ENCODE measurements at regions not wholly inside any gene's neighbourhood (a gene's known extent, or its start where the extent isn't known, plus 50 kb on each side); places are given as distances from the start of the nearest gene placed in this dataset.

GRCh38 chr11:11082646-11083045 is 224.8 kb upstream of the ZBED5 start:
- no peaks in the 10 kb centered on the region for H3K27me3 Mint-ChIP-seq (ENCODE audit: low read depth)
- CTCF ChIA-PET, result no interaction called here

GRCh38 chr11:11081776-11082175 is 223.9 kb upstream of the ZBED5 start:
- H3K27ac Mint-ChIP-seq, result no peak overlapping the region
- CTCF ChIA-PET, result interaction anchor here (0.6 kb wide), 1 partner anchor 413 kb away, joined by 4 read pairs; no protein-coding TSS in a partner anchor
- H3K36me3 Mint-ChIP-seq (ENCODE audit: low read depth), result no peaks in the 10 kb centered on the region
- H3K9me3 Mint-ChIP-seq, result no peaks in the 10 kb centered on the region
- H3K4me1 Mint-ChIP-seq (ENCODE audit: low read depth), result peaks cover 7% of the 10 kb centered on the region
- H3K27me3 Mint-ChIP-seq (ENCODE audit: low read depth), result no peaks in the 10 kb centered on the region
- H3K4me3 Mint-ChIP-seq, result no peak overlapping the region
- no peak for DNase-seq
- intact Hi-C loops (cut with micrococcal nuclease), result no loop called here

More at GRCh38 chr11:11082646-11083045, 224.8 kb upstream of the ZBED5 start:
- H3K4me1 Mint-ChIP-seq (ENCODE audit: low read depth), result no peaks in the 10 kb centered on the region
- DNase-seq, result no peak
- intact Hi-C loops (cut with micrococcal nuclease), result no loop called here
- H3K36me3 Mint-ChIP-seq (ENCODE audit: low read depth), result no peaks in the 10 kb centered on the region
- no peak overlapping the region for H3K27ac Mint-ChIP-seq
- no peaks in the 10 kb centered on the region for H3K9me3 Mint-ChIP-seq
- H3K4me3 Mint-ChIP-seq, result no peak overlapping the region

DNA sequence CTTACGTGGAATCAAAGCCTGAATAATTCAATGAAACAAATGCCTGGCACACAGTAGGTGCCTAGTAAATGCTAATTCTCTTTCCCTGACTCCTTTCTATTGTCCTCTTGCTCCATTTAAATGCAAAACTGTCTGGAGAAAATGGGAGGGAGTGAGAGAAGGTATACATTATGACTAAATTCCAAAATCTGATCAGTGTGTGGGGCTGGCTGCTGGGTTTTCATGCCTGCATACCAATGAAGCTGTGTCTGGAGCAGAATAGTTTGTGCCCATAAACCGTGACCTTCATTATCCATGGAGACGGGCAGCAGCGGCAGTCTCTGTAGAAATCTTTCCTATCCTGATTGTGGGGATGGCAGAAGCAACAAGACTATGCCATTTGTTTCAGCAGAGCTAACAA is 223.4 kb upstream of the ZBED5 start:
- no peak for DNase-seq
- Mint-ChIP-seq H3K4me3 (no peak overlapping the region), H3K4me1 (ENCODE audit: low read depth) (peaks cover 9% of the 10 kb centered on the region), H3K36me3 (ENCODE audit: low read depth) (no peaks in the 10 kb centered on the region), H3K9me3 (no peaks in the 10 kb centered on the region), H3K27ac (no peak overlapping the region), H3K27me3 (ENCODE audit: low read depth) (no peaks in the 10 kb centered on the region)
- CTCF ChIA-PET, result no interaction called here
- intact Hi-C loops (cut with micrococcal nuclease), result no loop called here

DNA sequence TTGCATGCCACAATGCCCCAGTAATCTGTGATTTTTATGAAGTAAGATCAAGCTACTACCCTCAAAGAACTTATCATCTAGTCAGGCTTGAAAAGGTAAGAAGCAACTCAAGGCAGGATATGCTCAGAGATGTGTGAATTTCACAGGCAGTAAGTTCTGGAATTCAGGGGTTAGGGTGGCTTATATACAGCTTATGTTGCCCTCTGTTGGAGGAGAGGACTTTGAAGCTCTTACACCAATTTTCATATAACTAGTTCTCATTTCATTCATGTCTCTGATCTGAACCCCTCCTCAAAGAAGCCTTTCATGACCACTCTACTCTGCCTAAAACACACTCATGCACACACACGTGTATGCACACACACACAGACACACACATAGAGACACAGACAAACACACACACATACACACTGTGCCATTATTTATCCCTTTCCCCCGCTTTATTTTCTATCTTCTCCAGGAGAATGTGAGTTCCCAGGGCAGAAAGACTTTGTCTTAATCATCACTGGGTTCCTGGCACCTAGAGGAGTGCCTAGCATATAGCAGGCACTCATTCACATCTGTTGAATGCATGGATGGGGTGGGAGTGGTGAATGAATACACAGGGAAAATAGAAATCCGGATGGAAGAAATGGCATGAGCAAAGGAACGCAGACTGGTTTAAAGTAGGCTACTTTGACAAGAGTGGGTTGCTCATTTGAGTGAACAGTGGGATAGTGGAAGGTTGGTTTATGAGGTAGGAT is 220.7 kb upstream of the ZBED5 start:
- no peak overlapping the region for H3K4me3 Mint-ChIP-seq
- no peaks in the 10 kb centered on the region for H3K27me3 Mint-ChIP-seq (ENCODE audit: low read depth)
- no peaks in the 10 kb centered on the region for H3K9me3 Mint-ChIP-seq
- DNase-seq, result no peak
- CTCF ChIA-PET, result no interaction called here
- intact Hi-C loops (cut with micrococcal nuclease), result no loop called here
- H3K36me3 Mint-ChIP-seq (ENCODE audit: low read depth), result no peaks in the 10 kb centered on the region
- H3K27ac Mint-ChIP-seq, result no peak overlapping the region
- H3K4me1 Mint-ChIP-seq (ENCODE audit: low read depth), result peaks cover 15% of the 10 kb centered on the region

GRCh38 chr11:11077898-11078297 is 220.0 kb upstream of the ZBED5 start:
- Mint-ChIP-seq H3K9me3 (no peaks in the 10 kb centered on the region), H3K4me3 (no peak overlapping the region), H3K27me3 (ENCODE audit: low read depth) (no peaks in the 10 kb centered on the region), H3K36me3 (ENCODE audit: low read depth) (no peaks in the 10 kb centered on the region), H3K27ac (no peak overlapping the region), H3K4me1 (ENCODE audit: low read depth) (peaks cover 15% of the 10 kb centered on the region)
- intact Hi-C loops (cut with micrococcal nuclease), result no loop called here
- CTCF ChIA-PET, result no interaction called here
- DNase-seq, result no peak

- H3K27me3 Mint-ChIP-seq (ENCODE audit: low read depth), result no peaks in the 10 kb centered on the region
- no peaks in the 10 kb centered on the region for H3K9me3 Mint-ChIP-seq
- peaks cover 15% of the 10 kb centered on the region for H3K4me1 Mint-ChIP-seq (ENCODE audit: low read depth)
- intact Hi-C loops (cut with micrococcal nuclease), result no loop called here
- H3K27ac Mint-ChIP-seq, result no peak overlapping the region
- no peaks in the 10 kb centered on the region for H3K36me3 Mint-ChIP-seq (ENCODE audit: low read depth)
- peak; percentile 7 for DNase-seq
- no peak overlapping the region for H3K4me3 Mint-ChIP-seq
- CTCF ChIA-PET, result interaction anchor here (0.7 kb wide), 1 partner anchor 150 kb away, joined by 3 read pairs; no protein-coding TSS in a partner anchor
Observed at GRCh38 chr11:11076879-11077278, 219.0 kb upstream of the ZBED5 start.

- Mint-ChIP-seq H3K27me3 (ENCODE audit: low read depth) (no peaks in the 10 kb centered on the region), H3K27ac (no peak overlapping the region), H3K4me3 (no peak overlapping the region), H3K36me3 (ENCODE audit: low read depth) (no peaks in the 10 kb centered on the region), H3K4me1 (ENCODE audit: low read depth) (peaks cover 15% of the 10 kb centered on the region), H3K9me3 (no peaks in the 10 kb centered on the region)
- DNase-seq, result no peak
- intact Hi-C loops (cut with micrococcal nuclease), result no loop called here
- CTCF ChIA-PET, result no interaction called here
Observed at GRCh38 chr11:11076276-11076675, 218.4 kb upstream of the ZBED5 start.

DNA sequence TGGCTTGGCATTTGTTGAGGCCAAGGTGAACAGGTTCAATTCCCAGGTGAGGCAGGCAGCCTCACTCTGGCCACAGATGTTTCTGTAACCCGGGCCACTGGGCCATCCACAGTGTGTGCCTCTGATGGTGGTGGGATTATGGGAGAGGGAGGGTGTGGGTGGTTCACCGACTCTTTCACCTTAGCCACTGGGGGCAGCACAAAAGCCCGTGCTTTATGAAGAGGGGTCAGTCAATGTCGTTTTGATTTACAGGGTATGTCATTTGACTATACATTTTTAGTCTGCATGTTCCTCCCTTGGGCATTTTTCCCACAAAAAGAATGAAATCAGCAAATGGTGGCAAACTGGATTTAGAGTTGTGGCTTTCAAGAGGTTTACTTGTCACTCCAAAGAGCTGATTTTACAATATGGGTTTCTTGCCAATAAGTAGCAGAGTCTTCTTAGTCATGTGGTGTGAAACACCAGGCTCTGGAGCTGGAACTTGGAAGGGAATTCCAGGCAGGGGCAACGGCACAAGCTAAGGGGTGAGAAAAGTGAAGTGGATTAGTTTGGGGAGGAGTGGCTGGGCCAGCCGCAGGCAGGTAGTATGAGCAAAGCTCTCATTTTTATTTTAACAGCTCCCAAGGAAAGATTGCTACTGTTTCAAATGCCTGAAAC is 217.8 kb upstream of the ZBED5 start:
- H3K27ac Mint-ChIP-seq, result no peak overlapping the region

GRCh38 chr11:11074686-11075335 is 217.0 kb upstream of the ZBED5 start:
- Mint-ChIP-seq H3K36me3 (ENCODE audit: low read depth) (no peaks in the 10 kb centered on the region), H3K27me3 (ENCODE audit: low read depth) (no peaks in the 10 kb centered on the region), H3K4me3 (no peak overlapping the region), H3K9me3 (no peaks in the 10 kb centered on the region), H3K4me1 (ENCODE audit: low read depth) (peaks cover 15% of the 10 kb centered on the region), H3K27ac (no peak overlapping the region)
- CTCF ChIA-PET, result interaction anchor here (0.7 kb wide), 1 partner anchor 14 kb away, joined by 3 read pairs; no protein-coding TSS in a partner anchor
- intact Hi-C loops (cut with micrococcal nuclease), result no loop called here
- no peak for DNase-seq

More for the DNA sequence above, 217.8 kb upstream of the ZBED5 start:
- no peak overlapping the region for H3K4me3 Mint-ChIP-seq
- no peaks in the 10 kb centered on the region for H3K9me3 Mint-ChIP-seq
- CTCF ChIA-PET, result no interaction called here
- H3K36me3 Mint-ChIP-seq (ENCODE audit: low read depth), result no peaks in the 10 kb centered on the region
- no peak for DNase-seq
- peaks cover 15% of the 10 kb centered on the region for H3K4me1 Mint-ChIP-seq (ENCODE audit: low read depth)
- intact Hi-C loops (cut with micrococcal nuclease), result no loop called here
- no peaks in the 10 kb centered on the region for H3K27me3 Mint-ChIP-seq (ENCODE audit: low read depth)

GRCh38 chr11:11073996-11074395 is 216.1 kb upstream of the ZBED5 start:
- peaks cover 15% of the 10 kb centered on the region for H3K4me1 Mint-ChIP-seq (ENCODE audit: low read depth)
- intact Hi-C loops (cut with micrococcal nuclease), result no loop called here
- H3K27ac Mint-ChIP-seq, result no peak overlapping the region
- H3K27me3 Mint-ChIP-seq (ENCODE audit: low read depth), result no peaks in the 10 kb centered on the region
- CTCF ChIA-PET, result no interaction called here
- H3K36me3 Mint-ChIP-seq (ENCODE audit: low read depth), result no peaks in the 10 kb centered on the region
- H3K4me3 Mint-ChIP-seq, result no peak overlapping the region
- DNase-seq, result no peak
- no peaks in the 10 kb centered on the region for H3K9me3 Mint-ChIP-seq

DNA sequence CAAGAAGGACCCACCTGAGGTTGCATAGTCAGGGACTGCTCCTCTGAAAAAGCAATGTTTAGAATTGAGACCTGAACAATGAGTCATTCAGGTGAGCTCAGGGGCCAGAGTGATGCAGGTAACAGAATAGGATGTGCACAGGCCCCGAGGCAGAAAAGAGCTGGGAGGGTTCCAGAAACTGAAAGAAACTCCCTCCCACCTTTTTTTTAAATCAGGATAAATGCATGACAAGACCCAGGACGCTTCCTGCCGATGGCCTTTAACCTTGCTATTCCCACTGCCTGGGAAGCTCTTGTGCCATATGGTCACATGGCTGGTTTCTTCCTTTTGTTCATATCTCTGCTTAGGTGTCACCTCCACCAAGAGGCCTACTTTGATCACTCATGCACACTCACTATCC is 214.2 kb upstream of the ZBED5 start:
- no peaks in the 10 kb centered on the region for H3K27me3 Mint-ChIP-seq (ENCODE audit: low read depth)
- no peak overlapping the region for H3K27ac Mint-ChIP-seq
- H3K4me3 Mint-ChIP-seq, result no peak overlapping the region
- CTCF ChIA-PET, result interaction anchor here (0.6 kb wide), 1 partner anchor 595 kb away, joined by 3 read pairs; no protein-coding TSS in a partner anchor
- H3K9me3 Mint-ChIP-seq, result no peaks in the 10 kb centered on the region
- H3K36me3 Mint-ChIP-seq (ENCODE audit: low read depth), result no peaks in the 10 kb centered on the region
- no peak for DNase-seq
- intact Hi-C loops (cut with micrococcal nuclease), result no loop called here
- peaks cover 11% of the 10 kb centered on the region for H3K4me1 Mint-ChIP-seq (ENCODE audit: low read depth)

- intact Hi-C loops (cut with micrococcal nuclease), result no loop called here
- CTCF ChIA-PET, result interaction anchor here (0.6 kb wide), 1 partner anchor 595 kb away, joined by 3 read pairs; no protein-coding TSS in a partner anchor
- no peak for DNase-seq
- Mint-ChIP-seq H3K4me1 (ENCODE audit: low read depth) (peaks cover 7% of the 10 kb centered on the region), H3K27ac (no peak overlapping the region), H3K27me3 (ENCODE audit: low read depth) (no peaks in the 10 kb centered on the region), H3K36me3 (ENCODE audit: low read depth) (no peaks in the 10 kb centered on the region), H3K4me3 (no peak overlapping the region), H3K9me3 (no peaks in the 10 kb centered on the region)
Observed at GRCh38 chr11:11071486-11071885, 213.6 kb upstream of the ZBED5 start.

All from activated naive CD4-positive, alpha-beta T cell treated with anti-CD3 and anti-CD28 coated beads for 36 hours (primary cell).